ENCODE measurements at regions not wholly inside any gene's neighbourhood (a gene's known extent, or its start where the extent isn't known, plus 50 kb on each side); places are given as distances from the start of the nearest gene placed in this dataset.

DNA sequence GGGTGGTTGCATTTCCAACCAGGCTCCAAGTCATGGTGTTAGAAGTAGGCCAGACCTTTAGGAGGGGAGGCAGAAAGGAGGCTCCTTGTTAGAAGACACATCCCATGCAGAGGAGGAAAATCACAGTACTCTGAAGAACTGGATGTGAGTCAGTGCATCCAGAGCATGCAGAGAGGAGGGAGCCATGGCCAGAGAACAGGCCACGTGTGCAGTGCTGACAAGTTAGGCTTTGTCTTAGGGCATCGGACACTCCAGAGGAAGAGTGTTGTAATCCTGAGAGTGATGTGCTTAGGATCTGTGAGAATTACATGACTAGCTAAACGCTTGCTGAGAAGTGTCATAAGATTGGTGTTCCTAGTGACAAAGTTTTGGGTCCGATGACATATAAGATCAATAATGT is 456.5 kb upstream of the THRB start:
- H3K4me3 Mint-ChIP-seq: no peak overlapping the region
- DNase-seq (ENCODE audit: low spot score) (no peak), ATAC-seq (no peak)
- H3K27me3 Mint-ChIP-seq: peaks cover 6 to 8% of the 10 kb centered on the region in 2 donors
- no peak overlapping the region for H3K27ac Mint-ChIP-seq
- H3K4me1 Mint-ChIP-seq (ENCODE audit: low read depth in 2 of 2): no peaks in the 10 kb centered on the region
- no peaks in the 10 kb centered on the region for H3K36me3 Mint-ChIP-seq
- no peaks in the 10 kb centered on the region for H3K9me3 Mint-ChIP-seq

DNA sequence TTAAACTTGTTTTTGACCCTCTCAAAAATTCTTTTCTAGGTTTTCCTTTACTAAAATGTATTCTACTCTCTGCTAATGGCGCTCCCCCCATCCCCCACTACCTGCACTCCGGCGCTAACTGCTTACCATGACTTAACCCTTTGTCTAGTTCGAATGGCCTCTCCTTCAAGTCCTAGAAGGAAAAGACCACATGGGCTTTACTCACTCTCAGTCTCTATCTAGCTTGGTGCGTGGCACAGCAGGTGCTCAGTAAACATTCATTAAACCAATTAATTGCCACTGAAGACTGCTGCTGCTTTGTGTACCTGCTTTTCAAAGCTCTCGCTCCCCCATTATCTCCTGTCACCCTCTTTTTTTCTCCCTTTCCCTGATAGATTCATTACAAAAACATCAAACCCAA is 457.7 kb upstream of the THRB start:
- ATAC-seq: no peak
- no peak for DNase-seq (ENCODE audit: low spot score)
- no peak overlapping the region for H3K27ac Mint-ChIP-seq
- no peak overlapping the region for H3K4me3 Mint-ChIP-seq
- peaks cover 6 to 8% of the 10 kb centered on the region in 2 donors for H3K27me3 Mint-ChIP-seq
- H3K4me1 Mint-ChIP-seq (ENCODE audit: low read depth in 2 of 2): no peaks in the 10 kb centered on the region
- no peaks in the 10 kb centered on the region for H3K9me3 Mint-ChIP-seq
- H3K36me3 Mint-ChIP-seq: no peaks in the 10 kb centered on the region

DNA sequence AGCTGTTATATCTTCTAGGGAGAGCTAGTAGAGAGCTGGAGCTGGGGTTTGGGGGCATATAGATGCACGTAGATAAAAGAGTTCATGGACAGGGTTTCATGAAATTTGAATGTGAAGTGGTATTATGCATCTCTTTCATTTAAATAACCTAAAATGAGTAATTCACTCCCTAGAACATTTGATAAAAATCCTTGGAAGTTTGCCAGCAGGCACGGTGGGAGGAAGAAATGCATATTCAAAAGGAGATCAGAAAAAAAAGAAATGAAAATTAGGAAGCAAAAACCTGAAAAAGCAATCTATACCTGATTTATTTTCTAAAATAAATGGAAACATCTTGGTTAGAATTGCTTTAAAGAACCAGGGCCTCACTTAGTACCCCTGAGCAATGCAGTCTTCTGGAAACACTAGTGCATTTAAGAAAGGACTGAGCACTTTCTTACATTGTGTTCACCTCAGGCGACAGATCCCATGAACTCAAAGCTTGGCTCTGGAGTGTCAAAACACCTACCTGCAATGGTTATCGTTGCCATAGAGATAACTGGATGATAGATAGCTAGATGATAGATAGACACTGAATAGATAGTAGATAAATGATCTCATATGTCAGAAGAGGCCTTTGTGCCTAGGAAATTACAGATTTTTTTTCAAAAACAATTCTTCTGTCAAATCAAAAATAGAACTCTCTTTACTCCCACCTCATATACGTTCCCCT is 458.6 kb upstream of the THRB start:
- Mint-ChIP-seq H3K4me3 (no peak overlapping the region), H3K4me1 (ENCODE audit: low read depth in 2 of 2) (no peaks in the 10 kb centered on the region), H3K9me3 (no peaks in the 10 kb centered on the region), H3K27me3 (peaks cover 6 to 8% of the 10 kb centered on the region in 2 donors), H3K36me3 (no peaks in the 10 kb centered on the region), H3K27ac (no peak overlapping the region)
- DNase-seq (ENCODE audit: low spot score) (no peak), ATAC-seq (no peak)

DNA sequence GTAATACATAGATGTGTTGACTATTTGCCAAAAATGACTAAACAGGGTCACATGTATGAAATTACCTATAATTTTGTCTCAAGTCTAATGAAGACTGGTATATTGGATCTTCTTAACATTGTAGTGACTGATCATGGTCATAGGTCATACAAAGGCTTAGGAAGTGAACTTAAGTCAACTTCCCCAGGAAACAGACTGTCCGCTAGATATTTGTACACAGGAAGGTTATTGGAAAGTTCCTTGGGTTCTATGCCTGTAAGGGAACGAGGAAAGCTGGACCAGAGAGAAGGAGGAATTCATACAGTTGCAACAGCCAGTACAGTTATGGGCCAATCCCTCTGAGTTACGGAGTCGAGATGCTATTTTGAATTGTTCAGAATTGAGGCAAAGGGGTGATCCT is 462.0 kb upstream of the THRB start:
- H3K27me3 Mint-ChIP-seq: peaks cover 0 to 6% of the 10 kb centered on the region in 2 donors
- H3K36me3 Mint-ChIP-seq: no peaks in the 10 kb centered on the region
- DNase-seq (ENCODE audit: low spot score) (no peak), ATAC-seq (no peak)
- H3K4me3 Mint-ChIP-seq: no peak overlapping the region
- no peaks in the 10 kb centered on the region for H3K4me1 Mint-ChIP-seq (ENCODE audit: low read depth in 2 of 2)
- no peaks in the 10 kb centered on the region for H3K9me3 Mint-ChIP-seq
- no peak overlapping the region for H3K27ac Mint-ChIP-seq

DNA sequence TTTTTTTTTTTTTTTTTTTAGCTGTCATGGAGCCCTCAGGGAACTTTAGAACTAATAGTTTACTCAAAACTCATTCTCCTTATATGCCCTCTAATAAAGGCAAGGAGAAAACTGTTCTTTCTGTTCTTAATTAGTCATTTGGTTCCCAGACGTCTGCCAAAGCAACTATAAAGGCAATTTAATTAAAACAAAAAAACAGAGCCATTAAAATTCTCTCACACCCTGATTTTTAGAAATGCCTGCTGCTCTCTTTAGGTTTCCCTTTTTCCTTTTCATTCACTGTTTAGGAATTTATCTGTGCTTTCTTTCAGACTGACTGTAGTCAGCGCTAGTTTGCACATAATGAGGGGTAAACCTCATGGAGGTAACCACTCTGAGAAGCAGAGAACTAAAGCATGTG is 463.6 kb upstream of the THRB start:
- Mint-ChIP-seq H3K27me3 (peaks cover 0 to 3% of the 10 kb centered on the region in 2 donors), H3K4me3 (no peak overlapping the region), H3K4me1 (ENCODE audit: low read depth in 2 of 2) (no peaks in the 10 kb centered on the region), H3K36me3 (no peaks in the 10 kb centered on the region), H3K9me3 (no peaks in the 10 kb centered on the region), H3K27ac (no peak overlapping the region)
- DNase-seq (ENCODE audit: low spot score) (no peak), ATAC-seq (no peak)

DNA sequence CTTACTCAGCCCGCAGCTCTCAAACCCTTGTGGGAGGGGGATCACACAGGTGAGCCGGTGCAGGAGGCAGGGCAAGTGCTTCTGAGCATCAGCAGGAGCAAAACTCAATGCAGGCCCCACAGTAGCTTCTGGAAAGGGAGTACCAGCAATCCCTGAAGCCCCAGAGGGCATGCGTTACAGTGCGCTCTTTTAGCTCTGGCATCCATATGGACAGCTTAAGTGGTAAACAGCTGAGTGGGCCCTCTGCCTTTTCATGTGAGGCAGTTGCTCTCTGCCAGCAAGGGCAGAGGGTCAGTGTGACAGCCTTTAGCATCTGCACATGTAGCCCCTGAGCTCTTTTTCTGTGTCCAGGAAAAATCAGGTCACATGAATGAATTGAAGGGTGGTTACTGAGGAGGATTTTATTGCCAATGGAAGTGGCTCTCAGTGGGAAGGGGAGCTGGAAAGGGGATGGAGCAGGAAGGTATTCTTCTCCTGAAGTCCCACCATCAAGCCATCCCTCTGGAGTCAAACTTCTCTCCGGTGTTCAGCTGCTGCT is 464.3 kb upstream of the THRB start:
- Mint-ChIP-seq H3K4me1 (ENCODE audit: low read depth in 2 of 2) (no peaks in the 10 kb centered on the region), H3K9me3 (no peaks in the 10 kb centered on the region), H3K27me3 (peaks cover 0 to 3% of the 10 kb centered on the region in 2 donors), H3K36me3 (no peaks in the 10 kb centered on the region), H3K4me3 (no peak overlapping the region), H3K27ac (no peak overlapping the region)
- no peak for ATAC-seq
- no peak for DNase-seq (ENCODE audit: low spot score)

DNA sequence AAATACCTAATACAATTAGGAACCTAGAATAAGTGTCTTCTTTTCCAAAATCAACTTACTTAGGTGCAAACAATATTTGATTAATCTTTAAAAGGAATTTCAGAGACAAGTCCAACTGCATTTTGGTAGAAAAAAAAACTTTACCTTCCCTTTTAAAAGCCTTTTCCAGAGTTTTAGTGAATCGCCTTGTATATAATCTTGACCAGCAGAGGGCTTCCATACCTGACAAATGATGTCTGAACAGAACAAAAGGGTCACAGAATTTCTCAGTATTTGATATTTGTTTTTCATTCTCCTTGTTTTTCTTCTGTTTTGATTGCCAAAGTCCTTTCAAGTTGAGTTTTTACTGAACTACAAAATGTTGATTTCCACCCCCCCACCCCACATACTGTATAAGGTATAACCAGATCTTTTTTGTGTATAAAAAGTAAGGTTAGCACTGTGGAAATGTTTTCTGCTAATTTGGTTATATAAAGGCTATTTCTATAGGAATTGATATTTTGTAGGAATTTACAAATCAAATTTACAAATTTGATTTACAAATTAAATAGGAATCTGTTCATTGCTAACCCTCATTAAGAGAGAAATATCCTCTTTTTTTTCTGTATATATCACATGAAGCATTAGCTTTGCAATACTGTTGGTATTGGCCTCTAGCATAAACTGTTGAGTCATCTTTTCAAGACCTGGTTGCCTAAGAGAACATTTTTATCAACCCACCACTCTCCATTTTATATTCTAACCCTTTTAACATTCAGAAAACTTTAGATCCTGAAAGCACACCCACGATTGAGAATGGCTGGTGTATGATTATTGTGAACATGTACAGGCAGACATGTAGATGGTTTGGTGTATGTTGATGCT is 464.1 kb upstream of the RARB start:
- H3K27ac Mint-ChIP-seq: no peak overlapping the region
- ATAC-seq (no peak), DNase-seq (ENCODE audit: low spot score) (no peak)
- no peak overlapping the region for H3K4me3 Mint-ChIP-seq
- no peaks in the 10 kb centered on the region for H3K4me1 Mint-ChIP-seq (ENCODE audit: low read depth in 2 of 2)
- H3K27me3 Mint-ChIP-seq: peaks cover 0 to 6% of the 10 kb centered on the region in 2 donors
- H3K9me3 Mint-ChIP-seq: no peaks in the 10 kb centered on the region
- H3K36me3 Mint-ChIP-seq: no peaks in the 10 kb centered on the region

DNA sequence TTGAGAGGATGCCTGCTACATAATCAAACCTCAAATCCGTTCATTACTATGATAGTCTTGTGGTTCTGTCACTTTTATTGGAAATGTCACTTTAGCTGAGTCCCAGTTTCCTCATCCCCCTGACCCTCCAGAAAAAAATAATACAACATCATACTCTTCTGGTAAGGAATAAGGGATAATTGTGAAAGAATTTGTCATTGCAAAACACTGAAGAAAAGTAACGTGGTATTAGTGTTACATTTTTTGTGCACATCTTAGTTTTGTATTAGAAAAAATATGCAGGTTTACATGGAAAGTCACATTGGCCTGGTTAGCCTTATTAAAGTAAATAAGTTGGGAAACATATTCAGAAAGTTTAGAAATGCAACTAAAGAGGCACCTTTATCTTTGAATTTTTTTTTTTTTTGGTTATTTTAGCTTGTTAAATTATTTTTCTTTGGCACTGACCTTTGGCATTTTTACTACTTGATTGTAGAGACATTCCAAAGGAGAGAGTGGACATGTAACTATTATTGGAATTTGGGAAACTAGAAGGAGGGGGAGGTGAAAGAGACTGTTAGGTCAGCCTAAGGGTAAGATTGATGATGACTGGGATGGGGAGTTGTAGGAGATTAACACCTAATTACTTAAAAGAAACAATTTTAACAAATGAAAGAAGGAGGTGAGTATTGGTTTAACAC is 462.2 kb upstream of the RARB start:
- Mint-ChIP-seq H3K4me3 (no peak overlapping the region), H3K27me3 (peaks cover 0 to 6% of the 10 kb centered on the region in 2 donors), H3K4me1 (ENCODE audit: low read depth in 2 of 2) (no peaks in the 10 kb centered on the region), H3K27ac (no peak overlapping the region), H3K36me3 (no peaks in the 10 kb centered on the region), H3K9me3 (no peaks in the 10 kb centered on the region)
- ATAC-seq (no peak), DNase-seq (ENCODE audit: low spot score) (no peak)

DNA sequence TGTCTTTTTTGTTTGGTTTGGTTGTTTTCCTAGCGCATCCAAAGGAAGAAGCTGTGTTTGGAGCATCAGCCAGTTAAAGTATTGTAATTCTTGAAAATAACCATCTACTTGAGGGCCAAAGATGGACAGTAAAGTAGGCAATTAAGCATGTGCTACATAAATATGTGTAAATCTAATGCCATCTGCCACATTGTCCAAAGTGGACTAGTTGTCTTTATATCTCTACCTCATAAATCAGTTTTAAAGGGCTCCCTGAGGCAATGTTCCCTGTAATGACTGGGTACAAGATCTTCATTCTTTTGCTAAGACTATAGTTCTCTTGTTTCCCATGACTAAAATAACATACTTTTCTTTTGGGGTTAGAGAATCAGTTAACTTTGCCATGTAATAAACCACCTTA is 460.0 kb upstream of the RARB start:
- ATAC-seq (no peak), DNase-seq (ENCODE audit: low spot score) (no peak)
- H3K27ac Mint-ChIP-seq: no peak overlapping the region
- no peaks in the 10 kb centered on the region for H3K4me1 Mint-ChIP-seq (ENCODE audit: low read depth in 2 of 2)
- peaks cover 3% of the 10 kb centered on the region for H3K9me3 Mint-ChIP-seq
- no peak overlapping the region for H3K4me3 Mint-ChIP-seq
- H3K36me3 Mint-ChIP-seq: no peaks in the 10 kb centered on the region
- H3K27me3 Mint-ChIP-seq: peaks cover 0 to 6% of the 10 kb centered on the region in 2 donors

DNA sequence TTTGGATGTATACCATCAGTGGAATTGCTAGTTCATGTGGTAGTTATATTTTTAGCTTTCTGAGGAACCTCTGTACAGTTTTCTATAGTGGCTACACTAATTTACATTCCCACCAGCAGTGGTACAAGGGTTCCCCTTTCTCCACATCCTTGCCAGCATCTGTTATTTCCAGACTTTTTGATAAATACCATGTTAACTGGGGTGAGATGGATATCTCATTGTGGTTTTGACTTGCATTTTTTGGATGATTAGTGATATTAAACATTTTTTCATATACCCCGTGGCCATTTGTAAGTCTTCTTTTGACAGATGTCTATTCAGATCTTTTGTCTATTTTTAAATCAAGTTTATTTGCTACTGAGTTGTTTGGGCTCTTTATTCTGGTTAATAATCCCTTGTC is 455.6 kb upstream of the RARB start:
- ATAC-seq: no peak
- Mint-ChIP-seq H3K4me3 (no peak overlapping the region), H3K9me3 (peaks cover 5% of the 10 kb centered on the region), H3K36me3 (no peaks in the 10 kb centered on the region), H3K27me3 (no peaks in the 10 kb centered on the region), H3K4me1 (ENCODE audit: low read depth in 2 of 2) (no peaks in the 10 kb centered on the region), H3K27ac (no peak overlapping the region)
- DNase-seq (ENCODE audit: low spot score): no peak

DNA sequence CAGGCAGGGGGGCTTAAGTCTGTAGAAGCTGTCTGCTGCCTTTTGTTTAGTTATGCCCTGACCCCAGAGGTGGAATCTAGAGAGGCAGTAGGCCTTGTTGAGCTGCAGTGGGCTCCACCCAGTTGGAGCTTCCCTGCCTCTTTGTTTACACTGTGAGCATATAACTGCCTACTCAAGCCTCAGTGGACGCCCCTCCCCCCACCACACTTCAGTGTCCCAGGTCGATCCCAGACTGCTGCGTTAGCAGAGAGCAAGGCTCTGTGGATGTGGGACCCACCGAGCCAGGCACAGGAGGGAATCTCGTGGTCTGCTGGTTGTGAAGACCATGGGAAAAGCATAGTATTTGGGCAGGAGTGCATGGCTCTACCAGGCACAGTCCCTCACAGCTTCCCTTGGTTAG is 446.8 kb upstream of the RARB start:
- H3K4me3 Mint-ChIP-seq: no peak overlapping the region
- no peaks in the 10 kb centered on the region for H3K4me1 Mint-ChIP-seq (ENCODE audit: low read depth in 2 of 2)
- DNase-seq (ENCODE audit: low spot score) (no peak), ATAC-seq (no peak)
- peaks cover 10% of the 10 kb centered on the region for H3K9me3 Mint-ChIP-seq
- peaks cover 0 to 3% of the 10 kb centered on the region in 2 donors for H3K27me3 Mint-ChIP-seq
- H3K36me3 Mint-ChIP-seq: no peaks in the 10 kb centered on the region
- H3K27ac Mint-ChIP-seq: no peak overlapping the region

DNA sequence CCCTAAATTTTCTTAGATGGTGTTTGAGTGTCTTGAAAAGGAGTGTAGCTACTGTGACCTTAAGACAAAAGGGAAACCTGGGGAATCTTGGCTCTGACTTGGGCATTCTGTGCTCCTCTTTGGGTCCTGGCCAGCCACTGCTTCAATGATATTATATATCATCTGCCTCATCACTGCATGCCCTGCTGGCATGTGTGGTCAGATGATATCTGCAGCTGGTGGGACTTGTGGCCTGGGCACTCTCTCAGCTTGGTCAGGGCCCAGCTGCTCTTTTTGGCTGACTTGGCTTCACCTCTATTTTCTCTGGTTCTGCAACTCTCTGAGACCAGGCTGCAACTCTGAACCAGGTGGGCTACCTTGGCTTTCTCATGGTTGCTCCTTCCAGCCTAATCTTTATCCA is 446.1 kb upstream of the RARB start:
- no peak overlapping the region for H3K27ac Mint-ChIP-seq
- peaks cover 0 to 3% of the 10 kb centered on the region in 2 donors for H3K27me3 Mint-ChIP-seq
- ATAC-seq (no peak), DNase-seq (ENCODE audit: low spot score) (no peak)
- no peaks in the 10 kb centered on the region for H3K4me1 Mint-ChIP-seq (ENCODE audit: low read depth in 2 of 2)
- H3K36me3 Mint-ChIP-seq: no peaks in the 10 kb centered on the region
- H3K4me3 Mint-ChIP-seq: no peak overlapping the region
- H3K9me3 Mint-ChIP-seq: peaks cover 10% of the 10 kb centered on the region

DNA sequence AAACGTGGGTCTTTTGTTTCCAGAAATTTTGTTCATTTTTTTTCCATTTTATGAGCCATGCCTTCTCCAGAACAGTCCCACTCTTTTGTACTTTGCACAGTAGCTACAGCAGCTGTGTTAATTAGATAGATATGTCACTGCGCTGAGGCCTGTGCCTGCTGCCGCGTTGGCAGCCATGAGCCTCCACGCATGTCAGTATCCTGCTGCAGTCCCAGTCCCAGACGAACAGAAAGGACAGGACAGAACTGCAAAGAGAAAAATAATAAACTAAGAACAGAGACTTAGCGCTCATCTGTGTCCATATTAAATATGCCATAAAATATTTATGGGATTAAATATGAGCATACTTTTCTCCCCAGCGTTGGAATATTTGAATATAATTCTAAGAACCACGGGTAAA is 442.4 kb upstream of the RARB start:
- ATAC-seq (no peak), DNase-seq (ENCODE audit: low spot score) (no peak)
- Mint-ChIP-seq H3K9me3 (no peaks in the 10 kb centered on the region), H3K4me3 (no peak overlapping the region), H3K4me1 (ENCODE audit: low read depth in 2 of 2) (no peaks in the 10 kb centered on the region), H3K36me3 (no peaks in the 10 kb centered on the region), H3K27ac (no peak overlapping the region), H3K27me3 (no peaks in the 10 kb centered on the region)

DNA sequence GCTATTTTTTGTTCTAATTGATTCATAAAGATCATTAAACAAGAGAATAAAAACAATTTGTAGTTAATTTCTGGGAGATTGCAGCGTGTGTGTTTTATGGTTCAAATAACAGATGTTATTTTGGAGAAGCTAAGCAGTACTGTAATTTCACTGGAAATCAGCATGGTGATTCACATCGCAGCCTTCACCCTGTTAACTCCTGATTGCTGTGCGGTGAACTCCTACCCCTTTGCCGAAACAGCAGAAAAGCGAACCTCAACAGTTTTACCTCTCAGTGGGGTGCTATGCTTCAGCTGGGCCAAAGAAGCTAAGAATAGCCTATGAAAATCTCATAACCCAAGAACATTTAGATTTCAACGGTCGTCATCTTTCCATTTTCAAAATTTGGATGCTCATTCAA is 441.5 kb upstream of the RARB start:
- no peaks in the 10 kb centered on the region for H3K27me3 Mint-ChIP-seq
- H3K4me3 Mint-ChIP-seq: no peak overlapping the region

More for the DNA sequence above, 441.5 kb upstream of the RARB start:
- Mint-ChIP-seq H3K4me1 (ENCODE audit: low read depth in 2 of 2) (no peaks in the 10 kb centered on the region), H3K9me3 (peaks cover under 1% of the 10 kb centered on the region), H3K27ac (no peak overlapping the region), H3K36me3 (no peaks in the 10 kb centered on the region)
- ATAC-seq (no peak), DNase-seq (ENCODE audit: low spot score) (no peak)

Data from natural killer cell treated with Interleukin-12 subunit alpha and Interleukin-12 subunit beta and Interleukin-15 and Interleukin-18, amount 100 ng/mL, for 72 hours (primary cell).